Stromal cell of bone marrow (primary cell): ENCODE measurements at regions not wholly inside any gene's neighbourhood (a gene's known extent, or its start where the extent isn't known, plus 50 kb on each side); places are given as distances from the start of the nearest gene placed in this dataset.

Experiments used
- DNase-seq: peaks from one replicate; pipeline ENCODE4 v3.0.0-alpha.2; 2012; ENCODE audit warnings: low read depth

DNA sequence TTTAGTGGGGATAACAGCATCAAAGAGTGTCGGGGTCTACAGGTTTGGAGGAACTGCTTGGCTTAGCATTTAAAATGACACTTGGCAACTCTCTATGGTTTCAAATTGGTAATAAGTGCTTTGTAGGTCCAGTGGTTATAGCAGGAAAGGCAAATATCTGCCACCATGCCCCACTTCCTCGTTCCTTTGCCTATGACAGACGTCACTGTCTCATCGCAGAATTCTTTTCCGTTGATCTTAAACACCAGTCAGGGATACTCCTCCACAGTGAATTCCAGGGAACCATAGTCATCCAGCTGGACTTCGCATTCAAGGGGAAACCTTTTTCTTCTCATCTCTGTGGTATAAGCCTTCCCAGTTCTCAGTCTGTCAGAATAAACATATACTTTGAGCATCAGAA, 319.1 kb downstream of the GPAT3 start:
- peak; percentile 78 for DNase-seq

DNA sequence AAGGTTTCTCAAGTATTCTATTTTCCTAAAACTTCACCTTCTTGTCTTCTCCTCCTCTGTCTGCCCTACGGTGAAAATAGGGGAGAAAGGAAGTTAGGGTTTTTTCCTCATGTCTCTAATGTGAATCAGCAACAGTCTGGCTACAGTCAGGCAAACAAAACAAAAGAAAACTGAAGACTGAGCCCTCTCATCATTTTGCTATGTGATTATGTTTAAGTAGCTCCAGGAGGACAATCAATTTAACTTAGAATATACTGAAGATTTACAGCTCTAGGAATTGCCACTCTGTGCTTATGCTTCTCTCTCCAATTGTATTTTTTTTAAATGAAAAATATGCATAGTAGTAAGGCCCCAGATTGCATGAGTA, 316.2 kb downstream of the GPAT3 start:
- DNase-seq: peak; percentile 56

DNA sequence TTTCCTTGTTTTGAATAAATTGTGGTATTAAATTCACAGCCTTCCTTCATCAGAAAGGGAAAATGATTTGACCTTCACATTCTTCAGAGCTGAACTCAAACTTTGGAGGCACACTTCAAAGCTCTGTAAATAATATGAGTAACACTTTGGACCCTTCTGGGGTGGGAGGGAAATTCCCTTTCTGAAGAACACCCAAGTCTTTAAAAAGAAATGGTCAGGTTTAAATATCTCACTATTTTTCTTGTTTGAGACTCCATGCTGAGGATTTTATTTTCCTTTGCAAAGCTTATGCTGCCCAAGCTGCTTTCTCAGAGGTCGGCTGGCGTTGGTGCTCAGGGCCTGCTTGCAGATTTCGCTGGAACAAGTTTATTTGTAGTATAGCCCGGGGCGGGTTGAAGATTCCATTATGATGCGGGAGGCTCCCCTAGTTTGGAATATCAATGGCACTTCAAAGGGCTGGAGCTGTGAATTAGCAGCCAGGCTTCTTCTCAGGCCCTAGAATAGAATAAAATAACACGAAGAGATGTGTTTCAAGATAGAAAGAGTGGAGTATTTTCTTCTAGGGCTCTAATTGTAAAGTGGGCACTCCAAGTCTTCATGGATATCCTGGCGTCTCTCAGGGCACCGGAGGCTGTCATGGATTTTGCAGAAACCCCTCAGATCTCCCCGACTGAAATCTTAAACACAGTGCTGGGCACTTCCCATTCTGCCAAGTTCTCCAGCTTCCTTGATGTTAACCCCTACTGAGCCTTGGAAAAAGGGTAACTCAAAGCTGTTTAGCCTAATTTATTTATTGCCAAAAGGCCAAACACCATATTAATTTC, 315.6 kb downstream of the GPAT3 start:
- DNase-seq: no peak

DNA sequence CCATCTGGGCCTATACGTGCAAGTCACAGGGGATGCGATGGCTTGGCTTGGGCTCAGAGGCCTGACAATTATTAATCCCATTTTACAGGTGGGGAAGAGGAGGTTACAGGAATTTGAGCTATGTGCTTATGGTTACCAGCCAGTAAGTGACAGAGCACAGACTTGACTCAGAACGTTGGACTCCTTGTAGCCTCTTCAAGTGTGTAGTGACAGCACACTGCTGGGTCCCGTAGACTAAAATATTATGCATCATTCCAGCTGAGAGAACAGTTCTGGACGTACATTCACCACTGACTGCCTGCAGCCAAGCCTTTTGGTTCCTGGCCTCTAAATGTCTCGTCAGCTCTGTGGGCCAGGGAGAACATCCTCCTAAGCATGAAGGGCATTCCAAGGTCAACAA, 314.5 kb downstream of the GPAT3 start:
- no peak for DNase-seq

DNA sequence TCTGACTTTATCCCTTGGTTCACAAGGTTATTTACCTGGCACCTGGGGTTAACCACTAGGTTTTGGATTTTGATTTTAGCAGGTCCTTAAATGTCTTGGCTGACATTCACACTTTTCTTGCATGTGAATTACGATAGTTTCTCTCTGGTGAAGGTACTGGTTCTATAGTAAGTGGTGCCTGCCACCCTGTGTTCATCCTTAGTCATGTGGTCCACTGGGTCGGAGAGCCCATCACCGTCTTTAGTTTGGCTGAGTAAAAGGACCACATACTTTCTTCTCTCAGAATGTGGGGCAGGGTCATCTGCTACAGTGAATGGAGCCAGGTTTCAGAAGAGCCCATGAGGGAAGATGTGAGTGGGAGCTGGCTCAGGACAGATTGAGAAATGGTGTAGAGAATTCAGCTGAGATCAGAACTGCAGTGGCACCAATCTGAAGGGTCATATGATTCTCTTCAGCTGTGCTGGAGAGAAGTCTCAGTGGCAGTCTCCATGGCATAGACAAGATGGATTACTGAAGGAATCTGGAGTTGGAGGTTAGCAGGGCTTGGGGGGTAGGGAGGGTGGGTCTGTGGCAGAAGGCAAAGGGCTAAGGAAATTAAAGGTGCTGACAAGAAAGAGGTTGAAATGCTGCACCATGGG, 310.4 kb downstream of the GPAT3 start:
- DNase-seq: no peak

DNA sequence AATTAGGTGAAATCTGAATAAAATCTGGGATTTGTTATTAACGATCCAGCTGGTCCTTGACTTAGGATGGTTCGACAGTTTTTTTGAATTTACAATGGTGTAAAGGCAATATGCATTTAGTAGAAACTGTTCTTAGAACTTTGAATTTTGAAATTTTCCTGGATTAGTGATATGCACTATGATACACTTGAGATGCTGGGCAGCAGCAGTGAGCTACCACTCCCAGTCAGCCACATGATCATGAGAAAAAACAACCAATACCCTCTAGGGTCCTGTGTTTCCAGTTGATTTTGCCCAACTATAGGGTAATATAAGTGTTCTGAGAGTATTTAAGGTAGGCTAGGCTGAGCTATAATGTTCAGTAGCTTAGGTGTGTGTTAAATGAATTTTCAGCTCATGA, 303.7 kb downstream of the GPAT3 start:
- no peak for DNase-seq

DNA sequence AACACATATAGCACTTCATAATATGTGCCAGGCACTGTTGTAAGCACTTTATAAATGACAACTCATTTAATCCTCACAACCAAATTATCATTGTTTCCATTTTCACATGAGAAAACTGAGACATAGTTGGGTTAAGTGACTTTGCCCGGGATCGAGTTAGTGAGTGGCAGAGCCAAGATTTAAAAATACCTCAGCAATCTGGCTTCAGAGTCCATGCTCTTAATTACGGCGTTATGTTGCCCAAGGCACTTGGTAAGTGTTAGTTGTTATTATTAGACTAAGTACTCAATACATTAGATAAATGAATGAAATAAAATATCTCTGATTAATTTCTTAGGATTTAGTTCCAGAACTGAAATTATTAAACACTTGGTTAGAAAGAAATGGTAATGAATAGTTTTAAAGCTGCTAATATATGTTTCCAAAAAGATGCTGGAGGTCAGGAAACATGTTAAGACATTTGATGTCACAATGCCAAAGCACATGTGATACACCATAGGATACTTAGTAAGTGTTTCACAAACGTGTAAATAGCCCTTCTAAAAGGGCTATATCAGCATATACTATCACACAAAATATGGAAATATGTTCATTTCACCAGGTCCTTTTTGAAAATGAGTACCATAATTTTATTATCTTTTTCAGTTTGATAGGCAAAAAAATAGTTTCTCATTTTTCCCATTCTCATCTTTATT, 301.9 kb downstream of the GPAT3 start:
- no peak for DNase-seq

DNA sequence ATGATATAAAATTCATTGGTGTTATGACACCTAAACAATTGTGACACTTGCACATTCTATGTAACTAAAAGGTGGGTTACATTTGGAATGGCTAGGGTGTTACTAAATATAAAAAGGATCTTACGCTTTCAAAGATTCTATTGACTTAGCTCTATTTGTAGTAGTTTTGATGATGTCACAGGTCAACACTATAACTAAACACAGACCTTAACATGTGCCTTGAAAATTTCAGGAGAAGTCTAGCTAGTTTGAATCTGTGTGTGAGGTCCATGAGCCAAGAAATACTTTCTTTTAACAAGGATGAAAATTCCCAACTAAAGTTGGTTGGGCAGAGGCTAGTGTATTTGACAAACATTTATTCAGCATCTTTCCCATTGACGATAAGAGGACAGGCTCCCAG, 298.0 kb downstream of the GPAT3 start:
- DNase-seq: no peak

DNA sequence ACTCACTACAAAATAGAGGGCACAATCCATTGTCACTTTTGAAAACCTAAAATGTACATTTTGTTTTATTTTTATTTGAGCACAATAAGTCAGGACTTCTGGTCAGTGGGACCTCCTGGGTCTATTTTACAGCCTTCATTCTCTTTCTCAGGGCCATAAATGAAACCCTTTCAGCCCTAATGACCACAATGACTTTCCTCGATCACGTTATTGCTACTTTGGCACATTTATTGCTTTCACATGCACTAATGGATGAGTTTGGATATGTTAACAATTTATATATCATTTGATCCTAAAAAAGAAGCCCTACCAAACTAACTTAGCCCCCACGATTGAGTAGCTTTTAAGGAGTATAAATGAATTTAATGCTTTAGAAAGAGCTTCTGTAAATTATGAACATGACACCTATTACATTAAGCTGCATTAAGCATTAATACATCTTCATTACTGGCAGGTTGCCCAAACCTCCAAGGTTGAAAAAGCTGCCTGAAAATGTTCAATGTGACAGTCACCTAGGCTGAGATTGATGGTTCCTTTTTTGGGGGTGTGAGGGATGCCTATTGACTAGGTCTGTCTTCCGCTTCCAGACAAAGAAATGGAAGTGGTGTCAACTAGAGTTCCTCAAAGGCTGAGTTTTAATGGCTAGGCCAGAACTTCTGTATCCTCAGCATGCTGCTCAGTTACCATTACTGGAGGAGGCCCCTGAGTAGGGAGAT, 296.4 kb downstream of the GPAT3 start:
- DNase-seq: no peak

DNA sequence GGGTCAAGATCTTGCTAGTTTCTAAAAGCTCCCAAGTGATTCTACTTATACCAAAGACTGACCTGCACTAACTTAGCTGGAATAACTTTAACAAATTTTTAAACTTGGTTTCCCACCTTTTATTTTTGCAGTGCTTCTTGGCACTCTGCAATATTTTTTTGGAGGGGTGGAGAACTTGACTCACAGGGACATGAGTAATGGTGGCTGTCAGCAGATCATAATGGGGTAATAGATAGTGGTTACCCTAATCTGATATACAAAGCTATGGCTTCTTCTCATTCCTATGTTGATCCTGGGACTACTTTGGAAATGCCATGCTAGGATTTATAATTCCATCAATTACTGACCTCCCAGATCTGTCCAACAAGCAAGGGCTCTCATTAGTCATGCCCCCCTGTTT, 295.7 kb downstream of the GPAT3 start:
- peak; percentile 24 for DNase-seq

DNA sequence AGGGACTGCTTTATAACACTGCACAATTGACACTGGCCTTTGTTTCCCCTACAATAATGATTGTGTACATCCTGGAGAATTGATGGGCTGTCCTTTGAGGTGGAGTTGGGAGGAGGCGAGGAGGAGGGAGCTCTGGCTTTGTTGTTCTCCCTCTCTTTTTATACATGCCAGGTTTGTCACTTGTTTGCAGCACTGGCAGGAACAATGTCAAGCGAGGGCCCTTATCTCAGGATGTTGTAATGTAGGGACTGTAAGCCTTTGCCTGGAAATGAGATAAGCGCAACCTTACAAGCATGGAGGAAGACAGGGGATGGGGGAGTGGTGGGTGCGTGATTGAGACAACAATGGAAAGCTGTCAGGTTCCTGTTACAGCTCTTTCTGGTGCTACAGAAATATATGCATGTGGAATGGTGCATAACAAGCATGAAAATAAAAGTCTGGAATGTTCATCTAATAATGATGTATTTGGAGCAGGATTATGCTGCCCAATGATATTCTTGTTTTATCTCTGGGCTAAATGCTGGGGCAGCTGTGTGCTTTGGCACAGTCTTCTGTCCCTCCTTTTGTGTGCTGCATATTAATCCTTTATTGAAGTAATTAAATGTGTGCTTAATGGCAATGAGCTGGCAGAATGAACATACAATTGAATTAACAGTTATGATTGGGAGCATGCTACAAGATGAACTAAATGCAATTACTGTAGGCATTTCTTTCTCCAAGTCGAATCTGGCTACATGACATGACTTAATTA, 294.4 kb downstream of the GPAT3 start:
- DNase-seq: no peak

DNA sequence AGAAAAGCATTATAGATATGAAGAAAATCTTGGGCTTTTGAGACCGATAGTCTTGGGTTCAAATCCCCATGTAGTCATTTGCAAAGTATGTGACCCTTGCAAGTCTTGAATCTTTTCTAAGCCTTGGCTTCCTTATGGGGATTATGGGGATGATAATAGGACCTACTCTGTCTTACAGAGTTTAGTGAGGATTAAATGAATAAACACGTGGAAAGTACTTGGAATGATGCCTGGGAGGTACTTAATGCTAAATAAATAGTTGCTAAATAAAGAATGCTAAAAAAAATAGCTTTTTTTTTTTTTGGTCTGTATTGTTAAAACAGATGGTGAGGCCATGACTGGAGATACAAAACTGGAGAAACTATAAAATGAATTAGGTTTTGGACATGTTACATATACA, 292.7 kb downstream of the GPAT3 start:
- DNase-seq: no peak

DNA sequence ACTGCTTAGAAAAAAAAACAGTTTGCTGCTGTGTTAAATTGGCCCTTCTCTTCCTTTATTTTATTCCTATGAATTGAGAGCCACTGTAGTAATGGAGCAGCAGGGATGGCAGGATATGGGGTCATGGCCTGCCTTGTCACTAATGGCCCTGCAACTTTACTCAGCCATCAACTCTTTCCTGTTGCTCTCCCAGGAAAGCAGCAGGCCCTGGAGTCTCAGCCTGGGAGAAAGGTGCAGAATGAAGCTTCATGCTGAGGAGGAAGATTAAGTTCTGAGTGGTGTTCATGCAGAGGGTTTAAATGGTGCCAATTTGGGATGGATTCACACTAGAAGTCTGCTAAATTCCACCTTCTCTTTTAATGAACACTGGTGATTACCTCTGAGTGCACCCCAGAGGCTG, 285.6 kb downstream of the GPAT3 start:
- DNase-seq: no peak

DNA sequence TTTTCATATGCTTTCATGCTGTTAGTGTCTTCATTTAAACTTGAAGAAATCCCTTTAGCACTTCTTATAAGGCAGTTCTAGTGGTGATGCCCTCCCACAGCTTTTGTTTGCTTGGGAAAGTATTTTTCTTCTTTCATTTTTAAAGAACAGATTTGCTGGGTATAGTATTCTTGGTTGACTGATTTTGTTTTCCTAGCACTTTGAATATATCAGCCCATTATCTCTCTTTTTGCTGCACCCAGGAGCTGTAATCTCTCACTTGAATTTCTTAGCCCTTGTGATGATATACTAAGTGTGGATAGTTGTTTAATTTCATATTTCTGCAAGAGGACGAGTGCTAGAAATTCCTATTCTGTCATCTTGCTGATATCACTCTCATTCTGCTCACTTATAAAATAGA, 283.7 kb downstream of the GPAT3 start:
- no peak for DNase-seq

DNA sequence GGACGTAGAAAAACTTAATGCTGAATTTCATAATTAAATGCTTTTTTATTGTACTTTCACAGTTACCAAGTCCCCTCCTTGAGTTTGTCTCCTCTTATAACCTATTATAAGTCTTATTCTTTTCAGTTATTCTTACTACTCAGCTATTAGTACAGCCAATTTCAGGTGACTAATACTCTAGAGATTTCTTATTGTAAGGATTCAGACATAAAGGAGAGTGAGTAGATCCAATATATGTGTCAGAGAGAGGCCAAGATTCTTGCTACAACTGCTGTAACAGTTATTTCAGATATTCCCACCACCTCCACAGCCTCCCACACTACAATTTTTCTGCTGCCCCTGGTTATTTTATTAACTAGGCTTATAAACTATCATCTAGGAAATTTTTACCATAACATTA, 274.5 kb downstream of the GPAT3 start:
- no peak for DNase-seq

DNA sequence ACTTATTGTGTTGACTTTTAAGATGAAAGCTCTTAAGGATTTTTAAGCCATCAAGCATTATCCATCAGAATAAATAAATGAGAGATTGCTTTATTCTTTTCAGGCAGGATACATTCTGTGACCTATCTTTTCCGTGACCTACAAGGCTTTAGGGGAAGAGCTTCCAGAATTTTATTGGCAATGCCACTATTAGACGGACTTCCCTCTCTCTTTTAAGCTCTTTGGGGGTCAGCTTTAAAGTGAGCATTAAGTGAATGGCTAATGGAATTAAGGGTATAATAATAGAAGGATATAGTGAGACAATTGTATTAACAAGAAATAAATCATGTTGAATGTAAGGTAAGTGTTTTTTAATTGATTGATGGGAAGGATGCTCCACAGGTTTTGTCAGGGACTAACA, 273.7 kb downstream of the GPAT3 start:
- no peak for DNase-seq

DNA sequence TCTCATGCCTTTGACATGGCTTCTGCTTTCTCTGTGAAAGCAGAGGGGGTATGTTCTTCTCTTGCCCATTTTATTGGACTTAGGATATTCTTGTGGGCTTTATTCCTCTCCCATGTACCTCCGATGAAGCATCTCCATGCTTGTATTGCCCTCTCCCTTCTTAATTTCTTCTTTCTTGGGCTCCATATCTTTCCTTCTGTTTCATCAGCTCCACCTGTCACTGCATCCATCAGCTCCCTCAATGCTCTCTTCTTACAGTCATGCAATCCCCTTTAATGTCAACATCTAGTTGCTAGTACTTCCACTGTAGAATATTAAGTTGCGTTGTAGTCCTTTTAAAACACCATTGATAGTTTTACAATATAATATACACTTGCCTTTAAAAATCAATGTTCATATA, 257.6 kb downstream of the GPAT3 start:
- no peak for DNase-seq

DNA sequence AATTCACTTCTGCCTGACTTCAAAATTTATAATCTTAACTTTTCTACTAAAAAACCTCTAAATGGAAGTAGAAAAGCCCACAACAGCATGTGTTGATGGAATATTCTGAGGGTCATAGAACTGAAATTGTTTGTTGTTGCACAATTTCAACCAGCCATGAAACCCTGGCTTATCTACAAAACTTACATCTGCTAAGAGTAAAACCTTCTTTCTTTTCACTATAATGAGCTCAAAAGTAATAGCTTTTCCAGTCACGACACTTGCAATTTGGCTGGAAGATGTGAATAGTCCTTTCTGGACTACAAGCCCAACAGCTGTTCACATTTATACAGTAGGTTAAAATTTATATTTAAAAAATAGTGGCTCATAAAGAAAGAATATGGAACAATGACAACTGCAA, 250.0 kb downstream of the GPAT3 start:
- DNase-seq: no peak

DNA sequence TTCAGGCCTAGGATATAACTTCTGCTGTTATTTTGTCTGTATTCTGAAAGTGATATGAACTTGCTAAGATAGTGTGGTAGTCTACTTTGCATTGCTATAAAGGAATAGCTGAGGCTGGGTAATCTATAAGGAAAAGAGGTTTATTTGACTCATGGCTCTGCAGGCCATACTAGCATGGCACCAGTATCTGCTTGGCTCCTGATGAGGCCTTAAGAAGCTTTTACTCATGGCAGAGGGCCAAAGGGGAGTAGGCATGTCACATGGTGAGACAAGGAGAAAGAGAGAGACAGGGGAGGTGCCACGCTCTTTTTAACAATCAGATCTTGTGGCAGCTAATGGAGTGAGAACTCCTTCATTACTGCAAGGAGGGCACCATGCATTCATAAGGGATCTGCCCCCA, 247.3 kb downstream of the GPAT3 start:
- DNase-seq: no peak

DNA sequence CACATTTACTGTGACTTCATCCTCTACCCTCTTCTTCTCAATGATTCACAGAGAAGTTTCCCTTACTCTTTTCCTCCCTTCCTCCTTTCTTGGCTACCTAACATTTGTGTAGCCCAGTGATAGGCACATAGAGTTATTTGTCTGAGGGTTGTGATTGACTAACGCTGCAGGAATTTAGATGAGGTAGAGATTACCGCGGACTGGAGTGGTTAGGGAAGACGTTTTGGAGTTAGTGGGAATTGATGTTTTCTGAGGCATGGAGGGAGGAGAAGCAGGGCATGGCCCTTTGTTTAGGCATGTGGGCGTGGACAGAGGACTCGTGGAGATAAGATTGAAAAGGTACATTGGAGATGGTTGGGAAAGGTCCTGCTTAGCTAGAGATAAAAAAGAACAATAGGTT, 246.7 kb downstream of the GPAT3 start:
- no peak for DNase-seq

DNA sequence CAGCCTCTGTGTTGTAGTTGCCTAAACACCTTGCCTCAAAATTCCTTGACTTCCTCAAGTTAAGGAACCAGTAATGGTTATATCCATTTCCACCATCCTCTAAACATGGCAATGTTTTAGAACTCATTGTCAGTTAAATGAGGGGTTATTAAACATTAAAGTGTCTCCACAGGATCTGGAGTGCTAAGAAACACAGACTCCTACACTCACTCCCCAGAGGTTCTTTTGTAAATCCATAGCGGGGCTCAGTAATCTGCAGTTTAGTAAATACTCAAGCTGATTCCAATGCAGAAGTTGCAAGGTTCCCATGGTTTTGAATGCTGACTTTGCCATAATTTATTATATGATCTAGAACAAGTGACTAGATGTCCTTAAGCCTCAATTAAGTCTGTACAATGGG, 245.5 kb downstream of the GPAT3 start:
- DNase-seq: no peak
